Endothelial cell of umbilical vein (primary cell): ENCODE measurements at regions not wholly inside any gene's neighbourhood (a gene's known extent, or its start where the extent isn't known, plus 50 kb on each side); places are given as distances from the start of the nearest gene placed in this dataset.

ENCODE experiments used
- BruUV-seq: library from RNA; stranded (reverse); fragments of 400-500 nt; replicated peaks from 2 replicates; lab custom pipeline; 2021; lab: Mats Ljungman, UMichigan
- CTCF ChIA-PET: fragments of 300-600, 350-600 bp; sonication (Branson Sonifier 250); formaldehyde crosslinking; loops from one replicate; lab custom pipeline; 2021; ENCODE audit warnings: antibody characterized with exemption, inconsistent platforms; lab: Charles Lee
- POLR2A ChIA-PET: fragments of 300-600, 350-600 bp; sonication (Branson Sonifier 250); formaldehyde crosslinking; loops from one replicate; lab custom pipeline; 2021; ENCODE audit warnings: antibody characterized with exemption, inconsistent platforms; lab: Charles Lee
- DNase-seq: peaks from one replicate; pipeline ENCODE4 v3.0.0-alpha.2; 2011; ENCODE audit warnings: low read depth, low spot score
- FAIRE-seq: peaks from 2 replicates; lab custom pipeline; 2011; peaks lifted over from hg19 to GRCh38; lab: Jason Lieb, UNC
- H2AFZ ChIP-seq: 2 replicates; pipeline ENCODE4 v1.6.0; 2012; ENCODE audit warnings: low read depth, low read length, control low read depth, inconsistent platforms
- H3K27ac ChIP-seq: 2 replicates; pipeline ENCODE4 v1.5.1; 2011; ENCODE audit warnings: low read depth, mild to moderate bottlenecking, control low read depth, low read length, moderate library complexity; ENCODE audit not compliant: insufficient read depth
- H3K27me3 ChIP-seq, 2 experiments: 2 replicates each; pipeline versions ENCODE4 v1.6.0 to v1.6.1; 2011; ENCODE audit warnings: low read length in 2 of 2, mixed read lengths in 1 of 2; ENCODE audit not compliant: control insufficient read depth in 2 of 2, insufficient read depth in 2 of 2
- H3K36me3 ChIP-seq, 2 experiments: 2 replicates in 1 of 2; 3 replicates in 1 of 2; pipeline ENCODE4 v1.5.1; 2011; ENCODE audit warnings: low read length in 2 of 2, mild to moderate bottlenecking in 1 of 2, moderate library complexity in 1 of 2; ENCODE audit not compliant: control insufficient read depth in 2 of 2, insufficient read depth in 2 of 2; ENCODE audit errors: extremely low read depth in 1 of 2
- H3K4me1 ChIP-seq: 3 replicates; pipeline ENCODE4 v1.5.1; 2011; ENCODE audit warnings: mild to moderate bottlenecking, low read length; ENCODE audit not compliant: control insufficient read depth, insufficient read depth; ENCODE audit errors: extremely low read depth
- H3K4me2 ChIP-seq: 2 replicates; pipeline ENCODE4 v1.6.1; 2011; ENCODE audit warnings: low read length, control low read depth, mixed read lengths; ENCODE audit not compliant: insufficient read depth
- H3K4me3 ChIP-seq, 3 experiments: fragments of 200-600 bp in 1 of 3; sonication (generic), shearing (Covaris generic) in 1 of 3; replicated peaks in 1 of 3; 2 replicates each; pipeline ENCODE4 v1.5.1; 2011 to 2016; ENCODE audit warnings: control low read depth in 3 of 3, low read length in 3 of 3, mild to moderate bottlenecking in 2 of 3, inconsistent platforms in 1 of 3, low read depth in 1 of 3, moderate library complexity in 1 of 3; ENCODE audit not compliant: insufficient read depth in 1 of 3
- H3K79me2 ChIP-seq: 2 replicates; pipeline ENCODE4 v1.6.0; 2012; ENCODE audit warnings: low read length, inconsistent platforms; ENCODE audit not compliant: control insufficient read depth, insufficient read depth
- H3K9ac ChIP-seq: replicated peaks from 2 replicates; pipeline ENCODE3; 2011; ENCODE audit warnings: low read length, control low read depth; ENCODE audit not compliant: insufficient read depth; ENCODE audit errors: extremely low read depth
- H3K9me1 ChIP-seq: replicated peaks from 3 replicates; pipeline ENCODE4 v1.6.0; 2011; ENCODE audit warnings: mild to moderate bottlenecking, low read length; ENCODE audit not compliant: control insufficient read depth, insufficient read depth; ENCODE audit errors: extremely low read depth
- H3K9me3 ChIP-seq: replicated peaks from 2 replicates; pipeline ENCODE4 v1.5.1; 2012; ENCODE audit warnings: low read length, inconsistent platforms; ENCODE audit not compliant: control insufficient read depth, insufficient read depth
- H4K20me1 ChIP-seq: replicated peaks from 2 replicates; pipeline ENCODE3; 2011; ENCODE audit warnings: mild to moderate bottlenecking, low read length; ENCODE audit not compliant: control insufficient read depth, insufficient read depth; ENCODE audit errors: extremely low read depth
- EZH2 ChIP-seq: IDR thresholded peaks from 2 replicates; pipeline ENCODE4 v1.6.1; 2012; ENCODE audit warnings: borderline replicate concordance, low read depth, mild to moderate bottlenecking, moderate library complexity, low read length, inconsistent platforms; ENCODE audit not compliant: severe bottlenecking
- FOS ChIP-seq: IDR thresholded peaks from 2 replicates; pipeline ENCODE4 v1.6.1; 2011; ENCODE audit warnings: mild to moderate bottlenecking, low read length, moderate library complexity, borderline replicate concordance; ENCODE audit not compliant: insufficient read depth
- GATA2 ChIP-seq: IDR thresholded peaks from 2 replicates; pipeline ENCODE4 v1.7.0; 2011; ENCODE audit warnings: low read depth, mild to moderate bottlenecking, moderate library complexity, mixed read lengths, low read length; ENCODE audit not compliant: insufficient read length, insufficient read depth
- JUN ChIP-seq: IDR thresholded peaks from 2 replicates; pipeline ENCODE4 v1.6.1; 2011; ENCODE audit warnings: borderline replicate concordance, low read depth; ENCODE audit not compliant: insufficient read length, insufficient read depth
- MYC ChIP-seq: IDR thresholded peaks from one replicate; pipeline ENCODE4 v1.6.1; 2011; ENCODE audit warnings: mild to moderate bottlenecking, low read depth, low read length
- POLR2A ChIP-seq: IDR thresholded peaks from 2 replicates; pipeline ENCODE4 v1.6.1; 2012; ENCODE audit warnings: low read depth, mild to moderate bottlenecking, control low read depth, low read length
- POLR2AphosphoS5 ChIP-seq: IDR thresholded peaks from 2 replicates; pipeline ENCODE4 v1.6.1; 2012; ENCODE audit warnings: low read depth, mild to moderate bottlenecking, control low read depth, low read length, moderate library complexity; ENCODE audit not compliant: insufficient read depth
- dilution Hi-C: fragments of 300-500 bp; cut with MboI; formaldehyde crosslinking; loops from one replicate; pipeline ENCODE4 v1.15.0; 2019; ENCODE audit warnings: low sequenced_read_pairs; ENCODE audit not compliant: extremely low pct_ligation_motif_present
- intact Hi-C: fragments of 100-400 bp; cut with micrococcal nuclease; formaldehyde crosslinking; loops from one replicate; pipeline ENCODE4 v1.10.0; 2022
- TF ChIP-seq, protein P1 (sequence below): IDR thresholded peaks from 2 replicates; pipeline ENCODE4 v1.6.1; 2011; ENCODE audit not compliant: insufficient read depth, insufficient read length
- TF ChIP-seq, protein P2 (sequence below), 2 donors: IDR thresholded peaks; 1 replicate in 1 of 2; 2 replicates in 1 of 2; pipeline ENCODE4 v1.5.1; 2011; ENCODE audit warnings: low read length in 2 of 2, mild to moderate bottlenecking in 2 of 2, moderate library complexity in 2 of 2, control low read depth in 1 of 2, inconsistent platforms in 1 of 2, low read depth in 1 of 2; ENCODE audit not compliant: insufficient read depth in 1 of 2; ENCODE audit errors: extremely low read depth in 1 of 2

DNA sequence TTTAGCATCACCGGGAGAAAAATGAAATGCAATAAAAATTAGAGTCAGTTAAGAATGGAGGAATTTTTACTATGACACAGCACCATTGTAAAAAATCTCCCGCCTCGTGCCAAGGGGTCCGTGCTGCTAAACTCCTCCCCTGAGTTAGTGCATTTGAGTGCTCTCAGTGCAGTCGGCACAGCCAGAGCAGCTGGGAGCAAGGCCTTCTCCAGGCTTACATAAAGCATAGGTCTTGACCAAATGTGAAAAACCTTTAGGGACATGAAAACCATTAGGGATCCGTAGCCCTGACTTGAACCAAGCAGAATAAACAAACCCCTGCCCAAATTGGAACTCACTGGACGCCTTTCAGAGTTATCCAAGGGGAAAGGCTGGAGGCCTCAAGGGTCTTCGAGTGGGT is 152.6 kb downstream of the PLCE1 start:
- TF ChIP-seq FOS (no peak), GATA2 (no peak), JUN (no peak), MYC (no peak), POLR2AphosphoS5 (no peak), POLR2A (no peak), EZH2 (no peak)
- TF ChIP-seq, protein P1, sequence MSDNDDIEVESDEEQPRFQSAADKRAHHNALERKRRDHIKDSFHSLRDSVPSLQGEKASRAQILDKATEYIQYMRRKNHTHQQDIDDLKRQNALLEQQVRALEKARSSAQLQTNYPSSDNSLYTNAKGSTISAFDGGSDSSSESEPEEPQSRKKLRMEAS: no peak
- TF ChIP-seq, protein P2, sequence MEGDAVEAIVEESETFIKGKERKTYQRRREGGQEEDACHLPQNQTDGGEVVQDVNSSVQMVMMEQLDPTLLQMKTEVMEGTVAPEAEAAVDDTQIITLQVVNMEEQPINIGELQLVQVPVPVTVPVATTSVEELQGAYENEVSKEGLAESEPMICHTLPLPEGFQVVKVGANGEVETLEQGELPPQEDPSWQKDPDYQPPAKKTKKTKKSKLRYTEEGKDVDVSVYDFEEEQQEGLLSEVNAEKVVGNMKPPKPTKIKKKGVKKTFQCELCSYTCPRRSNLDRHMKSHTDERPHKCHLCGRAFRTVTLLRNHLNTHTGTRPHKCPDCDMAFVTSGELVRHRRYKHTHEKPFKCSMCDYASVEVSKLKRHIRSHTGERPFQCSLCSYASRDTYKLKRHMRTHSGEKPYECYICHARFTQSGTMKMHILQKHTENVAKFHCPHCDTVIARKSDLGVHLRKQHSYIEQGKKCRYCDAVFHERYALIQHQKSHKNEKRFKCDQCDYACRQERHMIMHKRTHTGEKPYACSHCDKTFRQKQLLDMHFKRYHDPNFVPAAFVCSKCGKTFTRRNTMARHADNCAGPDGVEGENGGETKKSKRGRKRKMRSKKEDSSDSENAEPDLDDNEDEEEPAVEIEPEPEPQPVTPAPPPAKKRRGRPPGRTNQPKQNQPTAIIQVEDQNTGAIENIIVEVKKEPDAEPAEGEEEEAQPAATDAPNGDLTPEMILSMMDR (IDR thresholded peaks at IDR 0.05; ENCODE audit: extremely low read depth in 1 of 2, insufficient read depth in 1 of 2, low read depth in 1 of 2, low read length in 2 of 2): no peak
- no peak overlapping the region for H3K4me2 ChIP-seq
- H3K27ac ChIP-seq: no peak overlapping the region
- H2AFZ ChIP-seq: no peak overlapping the region
- no peaks in the 10 kb centered on the region for H3K4me1 ChIP-seq
- H3K9ac ChIP-seq: no peak overlapping the region
- ChIA-PET POLR2A (no interaction called here), CTCF (no interaction called here)
- H3K9me3 ChIP-seq: no peaks in the 10 kb centered on the region
- no peaks in the 10 kb centered on the region for H3K27me3 ChIP-seq
- no TSS peak for BruUV-seq
- FAIRE-seq (no peak), DNase-seq (no peak)
- no peaks in the 10 kb centered on the region for H4K20me1 ChIP-seq
- no peaks in the 10 kb centered on the region for H3K9me1 ChIP-seq
- no peaks in the 10 kb centered on the region for H3K79me2 ChIP-seq
- intact Hi-C loops (no loop called here), dilution Hi-C loops (no loop called here)
- no peaks in the 10 kb centered on the region for H3K36me3 ChIP-seq
- H3K4me3 ChIP-seq: no peak overlapping the region
